Ovary (tissue), 3 donors: ENCODE measurements at regions not wholly inside any gene's neighbourhood (a gene's known extent, or its start where the extent isn't known, plus 50 kb on each side); places are given as distances from the start of the nearest gene placed in this dataset.

ENCODE experiments used
- EP300 ChIP-seq: sonication (generic); formaldehyde crosslinking; IDR thresholded peaks from one replicate; pipeline ENCODE4 v1.6.1; 2017; ENCODE audit warnings: antibody characterized with exemption
- POLR2A ChIP-seq: fragments of 450-650 bp; IDR thresholded peaks from one replicate; pipeline ENCODE4 v1.6.1; 2017; ENCODE audit warnings: antibody characterized with exemption, mild to moderate bottlenecking, moderate library complexity
- TF ChIP-seq, protein P1 (sequence below), 3 donors: fragments of 450-650 bp in 2 of 3; fragments of 200-600 bp in 1 of 3; IDR thresholded peaks; one replicate each; pipeline versions ENCODE4 v1.5.1 to v1.8.0; 2016 to 2022; ENCODE audit warnings: antibody characterized with exemption in 3 of 3, mild to moderate bottlenecking in 1 of 3
- donor health status: DM: no; HTN: no; CAD: no.

DNA sequence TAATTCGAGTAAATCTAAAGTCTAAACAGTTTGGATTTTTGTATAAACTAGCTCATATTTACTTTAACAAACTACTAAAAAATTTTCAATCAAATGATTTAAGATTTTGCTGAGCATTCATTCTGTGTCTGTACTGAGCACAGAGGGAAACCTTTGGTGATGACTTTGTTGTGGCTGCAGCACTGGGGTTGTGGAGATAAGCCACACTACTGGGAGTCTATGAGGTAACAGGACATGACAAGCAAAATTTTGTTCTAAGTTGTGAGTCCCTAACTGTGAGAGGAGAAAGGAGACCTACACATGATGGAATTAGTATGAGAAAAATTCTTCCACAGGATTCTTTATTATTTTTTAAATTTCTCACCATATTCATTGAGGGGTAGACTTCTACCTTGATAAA lies 933.7 kb upstream of the LRATD1 start:
- TF ChIP-seq, protein P1, sequence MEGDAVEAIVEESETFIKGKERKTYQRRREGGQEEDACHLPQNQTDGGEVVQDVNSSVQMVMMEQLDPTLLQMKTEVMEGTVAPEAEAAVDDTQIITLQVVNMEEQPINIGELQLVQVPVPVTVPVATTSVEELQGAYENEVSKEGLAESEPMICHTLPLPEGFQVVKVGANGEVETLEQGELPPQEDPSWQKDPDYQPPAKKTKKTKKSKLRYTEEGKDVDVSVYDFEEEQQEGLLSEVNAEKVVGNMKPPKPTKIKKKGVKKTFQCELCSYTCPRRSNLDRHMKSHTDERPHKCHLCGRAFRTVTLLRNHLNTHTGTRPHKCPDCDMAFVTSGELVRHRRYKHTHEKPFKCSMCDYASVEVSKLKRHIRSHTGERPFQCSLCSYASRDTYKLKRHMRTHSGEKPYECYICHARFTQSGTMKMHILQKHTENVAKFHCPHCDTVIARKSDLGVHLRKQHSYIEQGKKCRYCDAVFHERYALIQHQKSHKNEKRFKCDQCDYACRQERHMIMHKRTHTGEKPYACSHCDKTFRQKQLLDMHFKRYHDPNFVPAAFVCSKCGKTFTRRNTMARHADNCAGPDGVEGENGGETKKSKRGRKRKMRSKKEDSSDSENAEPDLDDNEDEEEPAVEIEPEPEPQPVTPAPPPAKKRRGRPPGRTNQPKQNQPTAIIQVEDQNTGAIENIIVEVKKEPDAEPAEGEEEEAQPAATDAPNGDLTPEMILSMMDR (IDR thresholded peaks at IDR 0.05) = no peak
- TF ChIP-seq EP300 (no peak), POLR2A (no peak)
